Spleen (tissue), 7 donors: ENCODE measurements at regions not wholly inside any gene's neighbourhood (a gene's known extent, or its start where the extent isn't known, plus 50 kb on each side); places are given as distances from the start of the nearest gene placed in this dataset.

Source experiments
- POLR2A ChIP-seq, 3 donors: fragments of 450-650 bp; IDR thresholded peaks; one replicate each; pipeline ENCODE4 v1.5.1; 2017; ENCODE audit warnings: antibody characterized with exemption in 3 of 3, mild to moderate bottlenecking in 1 of 3
- POLR2AphosphoS5 ChIP-seq, 3 donors: sonication (generic); formaldehyde crosslinking; IDR thresholded peaks; one replicate each; pipeline ENCODE4 v1.5.1; 2017; ENCODE audit warnings: antibody characterized with exemption in 3 of 3
- TF ChIP-seq, protein P1 (sequence below), 11 experiments: fragments of 200-600 bp in 7 of 11; fragments of 450-650 bp in 4 of 11; sonication (generic) in 4 of 11; IDR thresholded peaks in 8 of 11; conservative IDR thresholded peaks in 3 of 11; 1 replicate in 7 of 11; 2 replicates in 4 of 11; pipeline versions ENCODE4 v1.4.0 to v1.8.0; 2016 to 2021; ENCODE audit warnings: antibody characterized with exemption in 11 of 11, inconsistent platforms in 4 of 11, mild to moderate bottlenecking in 1 of 11
- donor health status: DM: no; HTN: no; CAD: no; lungs with moderate emphysema.
- donor health status: DM: no; HTN: no; CAD: no.
- donor health status: DM: no; HTN: no; CAD: no.

GRCh38 chr5:125210242-125210947 is 464.0 kb upstream of the ZNF608 start:
- TF ChIP-seq, protein P1, sequence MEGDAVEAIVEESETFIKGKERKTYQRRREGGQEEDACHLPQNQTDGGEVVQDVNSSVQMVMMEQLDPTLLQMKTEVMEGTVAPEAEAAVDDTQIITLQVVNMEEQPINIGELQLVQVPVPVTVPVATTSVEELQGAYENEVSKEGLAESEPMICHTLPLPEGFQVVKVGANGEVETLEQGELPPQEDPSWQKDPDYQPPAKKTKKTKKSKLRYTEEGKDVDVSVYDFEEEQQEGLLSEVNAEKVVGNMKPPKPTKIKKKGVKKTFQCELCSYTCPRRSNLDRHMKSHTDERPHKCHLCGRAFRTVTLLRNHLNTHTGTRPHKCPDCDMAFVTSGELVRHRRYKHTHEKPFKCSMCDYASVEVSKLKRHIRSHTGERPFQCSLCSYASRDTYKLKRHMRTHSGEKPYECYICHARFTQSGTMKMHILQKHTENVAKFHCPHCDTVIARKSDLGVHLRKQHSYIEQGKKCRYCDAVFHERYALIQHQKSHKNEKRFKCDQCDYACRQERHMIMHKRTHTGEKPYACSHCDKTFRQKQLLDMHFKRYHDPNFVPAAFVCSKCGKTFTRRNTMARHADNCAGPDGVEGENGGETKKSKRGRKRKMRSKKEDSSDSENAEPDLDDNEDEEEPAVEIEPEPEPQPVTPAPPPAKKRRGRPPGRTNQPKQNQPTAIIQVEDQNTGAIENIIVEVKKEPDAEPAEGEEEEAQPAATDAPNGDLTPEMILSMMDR (IDR thresholded peaks at IDR 0.05 in 8 of 11, conservative IDR thresholded peaks at IDR 0.05 in 3 of 11), result no peak
- no peak for TF ChIP-seq POLR2A (IDR thresholded peaks at IDR 0.05)
- no peak for TF ChIP-seq POLR2AphosphoS5 (IDR thresholded peaks at IDR 0.05)
